B cell (primary cell): ENCODE measurements at regions not wholly inside any gene's neighbourhood (a gene's known extent, or its start where the extent isn't known, plus 50 kb on each side); places are given as distances from the start of the nearest gene placed in this dataset.

Source experiments
- ATAC-seq: fragments of 200-7000 bp; cut with Tn5 transposase; one replicate; pipeline ENCODE4 v1.10.0; 2021; ENCODE audit warnings: low read depth, mild to moderate bottlenecking, moderate number of reproducible peaks, moderate library complexity
- CTCF ChIA-PET: fragments of 350-600 bp; sonication (Branson Sonifier 250); formaldehyde crosslinking; loops from one replicate; lab custom pipeline; 2021; ENCODE audit warnings: antibody characterized with exemption, inconsistent platforms; lab: Charles Lee
- POLR2A ChIA-PET: fragments of 350-600 bp; sonication (Branson Sonifier 250); formaldehyde crosslinking; loops from one replicate; lab custom pipeline; 2021; ENCODE audit warnings: antibody characterized with exemption; lab: Charles Lee
- DNase-seq: peaks from one replicate; pipeline ENCODE4 v3.0.0; 2013
- H2AFZ ChIP-seq: 2 replicates; pipeline ENCODE4 v1.6.1; 2012; ENCODE audit warnings: mild to moderate bottlenecking, low read depth, low read length; ENCODE audit not compliant: insufficient read depth, poor library complexity, severe bottlenecking
- H3K27ac ChIP-seq, 2 donors: 1 replicate in 1 of 2; 2 replicates in 1 of 2; pipeline ENCODE4 v1.5.1; 2012 to 2013; ENCODE audit warnings: low read length in 2 of 2, mild to moderate bottlenecking in 2 of 2, moderate library complexity in 1 of 2
- H3K27me3 ChIP-seq, 4 experiments: fragments of 200-600 bp in 1 of 4; sonication (generic) in 1 of 4; replicated peaks in 1 of 4; 1 replicate in 2 of 4; 2 replicates in 2 of 4; pipeline versions ENCODE4 v1.6.1 to v1.7.0; 2013 to 2016; ENCODE audit warnings: low read length in 3 of 4, mild to moderate bottlenecking in 2 of 4, mixed read lengths in 1 of 4, moderate library complexity in 1 of 4; ENCODE audit not compliant: insufficient read depth in 4 of 4, control insufficient read depth in 3 of 4; ENCODE audit errors: control extremely low read depth in 1 of 4
- H3K36me3 ChIP-seq, 2 experiments: replicated peaks in 1 of 2; 1 replicate in 1 of 2; 2 replicates in 1 of 2; pipeline versions ENCODE4 v1.6.1 to v1.7.1; 2013; ENCODE audit warnings: low read length in 1 of 2; ENCODE audit not compliant: insufficient read depth in 2 of 2, control insufficient read depth in 1 of 2; ENCODE audit errors: control extremely low read depth in 1 of 2, extremely low read depth in 1 of 2
- H3K4me1 ChIP-seq, 2 donors: fragments of 200-600 bp in 1 of 2; sonication (generic) in 1 of 2; 1 replicate in 1 of 2; 2 replicates in 1 of 2; pipeline versions ENCODE4 v1.5.1 to v1.6.1; 2013 to 2017; ENCODE audit warnings: low read length in 2 of 2; ENCODE audit not compliant: control insufficient read depth in 2 of 2, insufficient read depth in 2 of 2
- H3K4me2 ChIP-seq: replicated peaks from 2 replicates; pipeline ENCODE3; 2012; ENCODE audit warnings: mild to moderate bottlenecking, low read depth, low read length; ENCODE audit not compliant: poor library complexity, severe bottlenecking
- H3K4me3 ChIP-seq, 5 experiments: fragments of 200-600 bp in 1 of 5; sonication (generic) in 1 of 5; 1 replicate in 3 of 5; 2 replicates in 2 of 5; pipeline versions ENCODE4 v1.5.1 to v1.7.0; 2011 to 2016; ENCODE audit warnings: low read length in 4 of 5, mild to moderate bottlenecking in 4 of 5, low read depth in 2 of 5, control low read depth in 1 of 5, moderate library complexity in 1 of 5; ENCODE audit not compliant: insufficient read depth in 1 of 5; ENCODE audit errors: control extremely low read depth in 1 of 5, extremely low read depth in 1 of 5
- H3K79me2 ChIP-seq: fragments of 200-600 bp; sonication (generic); one replicate; pipeline ENCODE4 v1.6.0; 2016; ENCODE audit warnings: low read length; ENCODE audit not compliant: control insufficient read depth, insufficient read depth
- H3K9ac ChIP-seq: fragments of 200-600 bp; sonication (generic); 2 replicates; pipeline ENCODE4 v1.6.1; 2017; ENCODE audit warnings: mild to moderate bottlenecking, low read length, moderate library complexity
- H3K9me3 ChIP-seq, 3 donors: one replicate each; pipeline versions ENCODE4 v1.6.1 to v1.7.1; 2013; ENCODE audit warnings: low read length in 2 of 3; ENCODE audit not compliant: control insufficient read depth in 2 of 3, insufficient read depth in 1 of 3; ENCODE audit errors: control extremely low read depth in 1 of 3
- H4K20me1 ChIP-seq: 2 replicates; pipeline ENCODE4 v1.6.0; 2012; ENCODE audit warnings: mild to moderate bottlenecking, low read length; ENCODE audit not compliant: insufficient read depth, control insufficient read depth, poor library complexity, severe bottlenecking
- H3K27ac Mint-ChIP-seq: one replicate; pipeline ENCODE4 v1.8.0; 2021; ENCODE audit warnings: mixed read lengths
- H3K27me3 Mint-ChIP-seq: one replicate; pipeline ENCODE4 v1.8.0; 2021; ENCODE audit warnings: mixed read lengths
- H3K4me1 Mint-ChIP-seq: one replicate; pipeline ENCODE4 v1.8.0; 2021; ENCODE audit warnings: mixed read lengths
- H3K4me3 Mint-ChIP-seq: one replicate; pipeline ENCODE4 v1.8.0; 2021; ENCODE audit warnings: mixed read lengths
- H3K9me3 Mint-ChIP-seq: one replicate; pipeline ENCODE4 v1.8.0; 2022; ENCODE audit warnings: mixed read lengths; ENCODE audit not compliant: insufficient read depth
- EZH2 ChIP-seq: IDR thresholded peaks from 2 replicates; pipeline ENCODE4 v1.6.1; 2012; ENCODE audit warnings: borderline replicate concordance, low read depth, mild to moderate bottlenecking, moderate library complexity, low read length; ENCODE audit not compliant: insufficient read depth, poor library complexity, severe bottlenecking
- WGBS: methylation state at CpG from one replicate; pipeline ENCODE4 v1.1.5; 2013; ENCODE audit warnings: missing lambda C conversion rate; ENCODE audit not compliant: insufficient coverage; 5-methylcytosine and 5-hydroxymethylcytosine counted together
- intact Hi-C: fragments of 100-400 bp; cut with micrococcal nuclease; formaldehyde crosslinking; loops from one replicate; pipeline ENCODE4 v1.10.0; 2022
- TF ChIP-seq, protein P1 (sequence below): fragments of 200-600 bp; IDR thresholded peaks from one replicate; pipeline ENCODE4 v1.8.0; 2022; ENCODE audit warnings: antibody characterized with exemption, mild to moderate bottlenecking

DNA sequence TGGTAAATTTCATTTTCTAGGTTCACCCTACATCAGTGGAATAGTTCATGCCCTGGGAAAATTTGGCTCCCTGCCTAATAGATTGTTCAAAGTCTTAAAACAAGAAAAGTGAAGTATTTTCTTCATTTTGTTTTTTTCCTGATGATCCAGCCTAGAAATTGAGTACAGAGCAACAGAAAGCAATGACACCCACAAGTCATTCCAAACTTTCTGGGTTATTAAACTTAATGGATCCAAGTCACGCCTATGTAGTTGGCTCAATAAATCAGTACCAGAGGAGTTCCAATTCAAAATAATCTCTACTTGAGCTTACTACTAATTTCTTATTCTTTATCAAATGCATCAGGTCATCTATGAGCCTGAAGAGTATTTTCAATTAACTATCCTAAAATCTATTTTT lies 937.6 kb upstream of the SLIT2 start:
- no peak overlapping the region for H2AFZ ChIP-seq
- H3K4me3 ChIP-seq, result no peak overlapping the region
- H4K20me1 ChIP-seq, result no peaks in the 10 kb centered on the region
- ChIA-PET POLR2A (no interaction called here), CTCF (no interaction called here)
- Mint-ChIP-seq H3K4me3 (no peak overlapping the region), H3K27me3 (no peaks in the 10 kb centered on the region), H3K27ac (no peak overlapping the region), H3K9me3 (no peaks in the 10 kb centered on the region), H3K4me1 (no peaks in the 10 kb centered on the region)
- ATAC-seq, result no peak
- DNase-seq, result no peak
- TF ChIP-seq, protein P1, sequence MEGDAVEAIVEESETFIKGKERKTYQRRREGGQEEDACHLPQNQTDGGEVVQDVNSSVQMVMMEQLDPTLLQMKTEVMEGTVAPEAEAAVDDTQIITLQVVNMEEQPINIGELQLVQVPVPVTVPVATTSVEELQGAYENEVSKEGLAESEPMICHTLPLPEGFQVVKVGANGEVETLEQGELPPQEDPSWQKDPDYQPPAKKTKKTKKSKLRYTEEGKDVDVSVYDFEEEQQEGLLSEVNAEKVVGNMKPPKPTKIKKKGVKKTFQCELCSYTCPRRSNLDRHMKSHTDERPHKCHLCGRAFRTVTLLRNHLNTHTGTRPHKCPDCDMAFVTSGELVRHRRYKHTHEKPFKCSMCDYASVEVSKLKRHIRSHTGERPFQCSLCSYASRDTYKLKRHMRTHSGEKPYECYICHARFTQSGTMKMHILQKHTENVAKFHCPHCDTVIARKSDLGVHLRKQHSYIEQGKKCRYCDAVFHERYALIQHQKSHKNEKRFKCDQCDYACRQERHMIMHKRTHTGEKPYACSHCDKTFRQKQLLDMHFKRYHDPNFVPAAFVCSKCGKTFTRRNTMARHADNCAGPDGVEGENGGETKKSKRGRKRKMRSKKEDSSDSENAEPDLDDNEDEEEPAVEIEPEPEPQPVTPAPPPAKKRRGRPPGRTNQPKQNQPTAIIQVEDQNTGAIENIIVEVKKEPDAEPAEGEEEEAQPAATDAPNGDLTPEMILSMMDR, result no peak
- no peak for TF ChIP-seq EZH2
- H3K4me2 ChIP-seq, result no peak overlapping the region
- H3K9me3 ChIP-seq, result peaks cover 0 to 4% (median 0%) of the 10 kb centered on the region in 3 donors
- H3K27ac ChIP-seq, result no peak overlapping the region
- H3K9ac ChIP-seq, result no peak overlapping the region
- no peaks in the 10 kb centered on the region for H3K27me3 ChIP-seq
- H3K79me2 ChIP-seq, result no peaks in the 10 kb centered on the region
- intact Hi-C loops, result no loop called here
- no peaks in the 10 kb centered on the region for H3K4me1 ChIP-seq
- no CpG with 5 or more reads among the region's 1 CpG for WGBS
- H3K36me3 ChIP-seq, result no peaks in the 10 kb centered on the region

DNA sequence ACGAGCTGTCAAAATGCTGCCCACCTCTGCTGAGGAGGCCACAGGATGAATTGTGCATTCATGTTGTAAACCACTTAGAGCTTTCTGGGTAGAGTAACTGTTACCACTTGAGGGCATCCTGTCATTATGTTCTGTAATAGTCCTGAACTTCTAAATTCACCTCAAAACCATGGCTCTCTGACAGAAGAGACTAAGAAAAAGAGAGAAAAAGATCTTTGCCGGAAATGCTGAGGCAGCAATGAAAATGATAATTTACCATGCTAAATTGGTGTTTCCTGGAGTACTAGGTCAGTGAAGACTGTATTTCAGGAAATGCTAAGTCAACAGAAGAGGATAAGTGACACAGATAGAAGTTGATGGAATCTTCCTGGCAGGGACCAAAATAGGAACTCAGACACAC lies 942.3 kb upstream of the SLIT2 start:
- no peaks in the 10 kb centered on the region for H3K36me3 ChIP-seq
- no peaks in the 10 kb centered on the region for H3K79me2 ChIP-seq
- whole genome bisulfite sequencing, result 20% methylated on average over 1 of the region's 2 CpGs
- no peaks in the 10 kb centered on the region for H3K27me3 ChIP-seq
- ChIA-PET CTCF (no interaction called here), POLR2A (no interaction called here)
- H2AFZ ChIP-seq, result no peak overlapping the region
- TF ChIP-seq, protein P1, result no peak
- no peak for TF ChIP-seq EZH2
- H4K20me1 ChIP-seq, result no peaks in the 10 kb centered on the region
- no peak overlapping the region for H3K27ac ChIP-seq
- no peaks in the 10 kb centered on the region for H3K27me3 Mint-ChIP-seq
- no peak overlapping the region for H3K4me3 Mint-ChIP-seq
- H3K4me1 ChIP-seq, result no peaks in the 10 kb centered on the region
- no peak overlapping the region for H3K4me3 ChIP-seq
- DNase-seq (no peak), ATAC-seq (no peak)
- intact Hi-C loops, result no loop called here
- H3K9me3 ChIP-seq, result peaks cover 0 to 2% (median 0%) of the 10 kb centered on the region in 3 donors
- no peaks in the 10 kb centered on the region for H3K9me3 Mint-ChIP-seq
- H3K9ac ChIP-seq, result no peak overlapping the region
- H3K27ac Mint-ChIP-seq, result no peak overlapping the region
- no peak overlapping the region for H3K4me2 ChIP-seq
- H3K4me1 Mint-ChIP-seq, result no peaks in the 10 kb centered on the region
